CD4-positive, alpha-beta T cell treated with Interleukin-12 subunit alpha and Interleukin-12 subunit beta, for 1 hour (primary cell): ENCODE measurements at regions not wholly inside any gene's neighbourhood (a gene's known extent, or its start where the extent isn't known, plus 50 kb on each side); places are given as distances from the start of the nearest gene placed in this dataset.

Source experiments
- DNase-seq: peaks from one replicate; pipeline ENCODE4 v3.0.0-alpha.2; 2020

DNA sequence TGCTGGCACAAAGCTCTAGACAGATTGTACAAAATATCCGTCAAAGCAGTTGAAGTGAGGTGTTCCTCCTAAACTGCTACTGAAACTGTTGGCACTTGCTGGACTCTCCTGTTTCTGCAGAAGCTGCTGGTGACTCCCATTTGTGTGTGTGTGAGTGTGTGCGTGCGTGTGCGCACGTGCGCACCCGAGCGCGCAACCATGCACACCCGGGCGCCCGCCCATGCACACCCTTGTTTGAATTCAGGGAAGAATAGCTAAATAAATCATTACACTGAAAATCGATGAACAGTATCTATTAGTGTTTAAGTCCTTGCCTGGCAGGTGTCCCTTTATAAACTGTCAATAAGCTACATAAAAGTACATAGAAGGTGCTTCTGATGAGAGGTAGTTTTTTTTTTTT lies 156.4 kb upstream of the B3GALT2 start:
- DNase-seq = no peak

- DNase-seq = no peak
Observed at GRCh38 chr1:193340331-193340730, 153.9 kb upstream of the B3GALT2 start.

DNA sequence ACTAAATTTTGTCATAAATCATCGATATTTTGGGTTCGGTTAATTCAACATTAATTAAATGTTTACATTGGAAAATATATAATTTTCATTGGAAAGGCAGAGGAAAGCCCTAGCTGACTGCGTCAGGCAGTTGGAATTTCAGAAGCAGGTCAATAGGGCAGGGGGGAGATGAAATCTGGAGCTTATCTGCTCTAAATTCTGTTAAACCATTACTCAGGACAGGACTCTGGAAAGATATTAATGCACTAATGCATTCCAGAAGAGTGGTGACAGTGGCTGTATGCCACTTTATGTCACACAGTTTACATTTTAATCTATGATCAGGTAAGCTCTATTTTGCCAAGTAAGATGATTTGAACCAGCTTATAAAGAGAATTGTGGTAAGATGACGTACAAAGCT lies 153.0 kb upstream of the B3GALT2 start:
- DNase-seq = no peak

DNA sequence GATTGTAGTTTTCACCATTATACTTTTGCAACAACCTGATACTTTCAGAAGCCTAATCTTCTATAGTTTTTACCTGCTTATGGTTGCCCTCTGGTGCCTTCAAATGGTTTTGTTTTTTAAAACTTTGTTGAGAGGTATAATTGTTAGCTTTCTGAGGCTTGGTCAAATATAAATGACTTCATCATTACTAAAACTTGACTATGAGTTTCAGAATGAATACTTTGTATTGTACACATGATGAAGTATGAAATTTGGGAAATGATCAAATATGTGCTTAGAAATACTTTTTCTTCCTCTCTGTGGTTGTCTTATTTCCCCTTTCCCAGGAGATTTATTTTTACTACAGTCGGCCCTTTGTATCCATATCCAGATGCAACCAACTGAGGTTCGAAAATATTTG lies 151.8 kb upstream of the B3GALT2 start:
- DNase-seq = no peak

GRCh38 chr1:193335806-193336428 lies 149.5 kb upstream of the B3GALT2 start:
- no peak for DNase-seq

DNA sequence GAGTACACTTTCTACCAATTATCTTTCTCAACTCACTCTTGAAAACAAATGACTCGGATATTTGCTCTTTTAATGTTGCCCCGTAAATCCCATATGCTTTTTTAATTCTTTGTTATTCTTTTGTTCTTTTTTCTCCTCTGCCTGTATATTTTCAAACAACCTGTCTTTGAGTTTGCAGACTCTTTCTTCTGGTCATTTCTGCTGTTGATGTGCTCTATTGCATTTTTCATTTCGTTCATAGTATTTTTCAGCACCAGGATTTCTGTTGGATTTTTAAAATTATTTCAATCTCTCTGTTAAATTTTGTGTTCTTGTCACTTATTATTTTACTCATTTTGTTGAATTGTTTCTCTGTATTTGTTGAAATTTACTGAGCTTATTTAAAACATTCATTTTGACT lies 146.8 kb upstream of the B3GALT2 start:
- DNase-seq = no peak

DNA sequence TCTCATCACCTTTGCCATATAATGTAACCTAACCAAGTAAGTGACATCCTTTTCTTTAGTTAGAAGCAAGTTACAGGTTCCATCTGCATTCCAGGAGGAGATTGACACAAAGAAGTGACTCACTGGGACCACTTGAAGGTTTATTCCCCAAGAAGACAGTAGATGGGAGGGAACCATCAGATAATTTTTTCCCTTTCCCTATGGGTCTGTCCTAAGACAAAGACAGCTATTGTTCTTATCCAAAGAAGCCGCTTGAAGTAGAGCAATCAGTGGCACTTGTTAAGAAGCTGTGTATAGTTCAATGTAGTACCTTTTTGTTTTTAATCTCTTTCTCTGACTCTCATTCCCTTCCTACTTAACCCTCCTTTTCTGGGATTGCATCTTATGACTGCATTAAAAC lies 139.9 kb upstream of the B3GALT2 start:
- DNase-seq = no peak

DNA sequence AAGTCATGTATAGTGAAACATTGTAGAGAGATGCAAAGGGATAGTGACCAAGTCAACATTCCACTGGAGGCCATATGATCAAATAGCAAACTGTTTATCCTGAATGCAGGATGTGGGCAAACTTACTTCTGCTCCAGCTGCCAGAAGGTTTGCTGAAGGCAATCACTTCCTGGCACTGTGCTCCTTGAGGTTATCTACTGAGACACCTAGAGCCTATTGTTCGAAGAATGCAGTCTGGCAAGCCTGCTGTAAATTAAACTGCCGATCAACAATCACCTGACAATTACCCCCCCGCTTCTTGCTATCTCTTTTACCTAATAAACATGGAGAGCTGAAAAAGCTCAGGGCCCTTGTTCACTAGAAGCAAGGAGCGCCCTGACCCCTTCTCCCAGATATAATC lies 139.4 kb upstream of the B3GALT2 start:
- no peak for DNase-seq

- no peak for DNase-seq
Observed at GRCh38 chr1:193325042-193325441, 138.6 kb upstream of the B3GALT2 start.

GRCh38 chr1:193322211-193322610 lies 135.8 kb upstream of the B3GALT2 start:
- DNase-seq = no peak

DNA sequence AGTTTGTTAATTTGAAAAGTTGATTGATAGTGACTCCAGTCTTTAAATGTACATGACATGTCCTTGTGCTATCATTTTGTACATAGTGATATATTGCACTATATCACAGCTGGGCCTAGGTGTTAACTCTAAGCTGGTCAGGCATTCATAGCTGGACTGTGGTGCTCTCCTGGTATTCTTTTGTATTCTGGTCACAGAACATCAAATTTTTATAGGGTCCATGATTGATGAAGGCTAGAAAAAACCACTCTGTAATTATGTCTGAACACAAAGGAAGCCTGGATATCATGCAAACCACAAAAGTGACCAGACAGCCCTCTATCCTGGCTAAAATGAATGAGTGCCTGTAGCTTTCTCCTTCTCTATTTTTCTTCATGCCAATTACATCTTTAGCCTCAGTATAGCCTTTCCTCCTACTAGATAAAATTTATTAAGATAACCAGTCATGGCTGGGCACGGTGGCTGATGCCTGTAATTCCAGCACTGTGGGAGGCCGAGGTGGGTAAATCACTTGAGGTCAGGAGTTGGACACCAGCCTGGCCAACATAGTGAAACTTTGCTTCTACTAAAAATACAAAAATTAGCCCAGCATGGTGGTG lies 134.9 kb upstream of the B3GALT2 start:
- DNase-seq = no peak

DNA sequence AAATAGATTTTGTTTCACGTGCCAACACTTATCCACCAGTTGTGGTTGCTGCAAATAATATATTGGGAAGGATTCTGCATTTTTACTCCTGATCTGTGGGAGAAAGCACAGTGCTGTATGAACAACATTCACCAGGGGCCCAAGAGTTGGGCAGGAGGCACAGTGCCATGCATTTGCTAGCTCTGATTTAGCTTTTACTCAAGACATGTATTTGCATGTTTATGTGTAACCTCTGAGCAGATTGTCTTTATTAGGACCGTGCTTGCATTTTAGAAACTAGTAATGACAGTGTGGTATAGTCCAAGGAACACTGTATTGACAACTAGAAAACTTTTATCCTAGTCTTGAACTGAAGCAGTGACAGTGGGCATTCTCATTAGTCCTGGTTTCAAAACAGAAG lies 133.9 kb upstream of the B3GALT2 start:
- no peak for DNase-seq

DNA sequence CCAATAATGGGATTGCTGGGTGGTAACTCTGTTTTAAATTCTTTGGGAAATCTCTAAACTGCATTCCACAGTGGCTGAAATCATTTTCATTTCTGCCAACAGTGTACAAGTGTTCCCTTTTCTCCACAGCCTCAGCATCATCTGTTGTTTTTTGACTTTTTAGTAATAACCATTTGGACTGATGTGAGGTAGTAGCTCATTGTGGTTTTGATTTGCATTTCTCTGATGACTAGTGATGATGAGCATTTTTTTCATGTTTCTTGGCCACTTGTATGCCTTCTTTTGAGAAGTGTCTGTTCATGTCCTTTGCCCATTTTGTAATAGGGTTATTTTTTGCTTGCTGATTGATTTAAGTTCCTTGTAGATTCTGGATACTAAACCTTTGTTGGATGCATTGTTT lies 131.9 kb upstream of the B3GALT2 start:
- DNase-seq = no peak

DNA sequence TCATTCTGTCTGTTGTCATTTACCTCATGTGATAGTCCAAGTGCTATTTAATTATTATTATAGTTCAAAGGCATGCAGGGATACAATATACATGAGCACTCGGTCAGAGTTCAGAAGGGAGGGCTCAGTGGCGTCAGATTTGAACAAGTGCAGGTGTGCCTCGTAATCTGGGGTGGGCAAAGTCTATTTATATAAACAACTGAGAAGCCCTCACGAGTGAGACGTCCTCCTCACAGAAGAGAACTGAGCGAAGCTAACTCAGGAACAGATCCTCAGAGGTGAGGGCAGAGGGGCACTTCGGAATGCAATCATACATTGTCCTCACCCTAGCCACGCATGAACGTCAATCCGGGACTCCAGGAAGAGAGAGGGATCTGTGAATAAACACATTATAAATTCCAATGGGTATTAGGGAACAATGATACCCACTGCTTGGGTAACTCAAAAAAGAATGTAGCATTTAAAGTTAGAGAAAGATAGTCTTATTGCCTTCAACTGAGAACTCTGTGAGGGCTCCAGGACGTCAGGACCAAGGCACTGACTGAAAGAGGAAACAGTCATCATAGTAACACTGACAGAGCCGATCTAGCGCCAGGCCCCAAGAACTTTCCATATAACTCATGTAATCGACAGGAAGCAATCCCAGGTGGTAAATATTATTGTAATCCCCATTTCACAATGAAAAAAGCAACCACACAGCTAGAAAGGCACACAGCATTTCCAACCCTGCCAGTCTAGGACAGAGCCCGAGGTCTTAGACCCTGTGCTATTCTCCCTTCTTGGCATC lies 127.1 kb upstream of the B3GALT2 start:
- DNase-seq = no peak

- no peak for DNase-seq
Observed at GRCh38 chr1:193312432-193312831, 126.0 kb upstream of the B3GALT2 start.

- no peak for DNase-seq
Observed at GRCh38 chr1:193311226-193311948, 125.0 kb upstream of the B3GALT2 start.

DNA sequence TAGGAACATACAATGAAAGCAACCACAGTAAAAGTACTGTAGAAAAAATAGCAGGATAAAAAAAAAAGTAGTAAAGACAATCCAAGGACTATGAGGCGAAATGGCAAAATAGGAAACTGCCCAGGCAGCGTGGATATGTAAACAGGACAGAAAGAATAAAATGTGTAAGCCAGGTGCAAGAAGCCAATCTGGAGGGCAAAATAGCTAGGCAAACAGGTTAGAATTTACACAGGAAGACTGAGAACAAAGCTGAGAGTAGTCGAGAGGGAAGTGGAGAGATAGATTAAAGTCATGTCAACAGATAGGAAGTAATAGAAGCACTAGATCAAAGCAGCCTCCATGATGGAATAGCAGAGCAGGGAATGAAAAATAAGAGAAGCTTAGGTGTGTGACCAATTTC lies 124.2 kb upstream of the B3GALT2 start:
- no peak for DNase-seq

DNA sequence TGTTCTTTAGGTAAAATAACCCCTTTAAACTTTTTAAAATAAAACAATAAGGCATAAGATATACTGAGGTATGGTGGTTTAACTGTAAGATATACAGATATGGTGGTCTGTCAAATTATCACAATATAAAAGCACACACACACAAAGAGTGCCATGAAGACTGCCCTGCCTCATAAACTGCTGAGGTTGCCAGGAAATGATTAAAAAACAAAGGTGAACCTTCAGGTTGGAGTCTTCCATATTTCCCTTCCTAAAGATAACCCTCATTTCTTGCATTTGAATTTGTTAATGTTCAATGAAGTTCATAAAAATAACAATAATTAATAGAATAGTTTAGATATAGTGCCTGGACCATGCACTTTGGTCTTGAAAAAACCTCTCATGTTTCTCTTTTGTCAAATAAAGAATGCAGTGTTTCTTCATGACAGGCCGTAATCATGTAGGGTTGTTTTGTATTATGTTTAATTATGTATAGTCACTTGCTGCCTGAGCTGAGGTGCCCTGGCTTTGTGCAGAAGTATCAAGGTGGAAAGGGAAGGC lies 123.6 kb upstream of the B3GALT2 start:
- DNase-seq = no peak

DNA sequence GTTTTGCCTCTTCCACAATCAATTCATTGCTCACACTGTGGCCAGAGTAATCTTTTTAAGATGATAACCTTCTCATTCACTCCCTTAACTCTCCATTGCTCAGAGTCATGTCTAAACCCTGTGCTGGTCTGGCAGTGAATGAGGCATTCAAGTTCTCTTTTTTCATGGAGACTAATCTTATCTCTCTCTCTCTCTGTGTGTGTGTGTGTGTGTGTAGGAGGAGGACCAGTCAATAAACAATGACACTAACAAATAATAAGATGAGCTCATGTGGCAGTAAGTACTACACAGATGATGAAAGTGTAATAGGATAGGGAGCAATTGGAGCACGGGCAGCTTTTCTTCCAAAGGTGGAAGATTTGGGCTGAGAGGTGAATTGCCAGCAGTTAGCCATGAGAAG lies 122.0 kb upstream of the B3GALT2 start:
- DNase-seq = no peak

DNA sequence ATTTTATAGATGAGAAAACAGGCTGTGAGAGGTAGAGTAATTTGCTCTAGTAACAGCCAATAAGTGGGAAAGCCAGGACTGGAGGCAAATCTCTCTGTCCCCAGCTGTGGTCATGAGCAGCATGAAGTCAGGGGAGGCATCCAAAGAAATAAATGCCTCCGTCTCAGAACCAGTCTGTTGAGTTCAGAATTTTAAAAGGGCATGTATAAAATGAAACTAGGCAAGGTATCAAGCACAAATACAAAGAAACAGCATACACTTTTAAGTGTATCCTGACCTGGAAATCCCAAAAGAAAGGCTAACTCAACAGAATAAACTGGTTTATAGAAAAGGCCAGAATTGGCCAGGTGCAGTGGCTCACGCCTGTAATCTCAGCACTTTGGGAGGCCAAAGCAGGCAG lies 120.0 kb upstream of the B3GALT2 start:
- DNase-seq = no peak
